C4-2B (cell line): ENCODE measurements at regions not wholly inside any gene's neighbourhood (a gene's known extent, or its start where the extent isn't known, plus 50 kb on each side); places are given as distances from the start of the nearest gene placed in this dataset.

Source experiments
- CTCF ChIP-seq: fragments of 450-650 bp; conservative IDR thresholded peaks from 2 replicates; pipeline ENCODE4 v1.5.1; 2017; ENCODE audit warnings: mild to moderate bottlenecking
- ZFX ChIP-seq: fragments of 450-650 bp; IDR thresholded peaks from 2 replicates; pipeline ENCODE4 v1.6.1; 2017

GRCh38 chr2:148593421-148593820 is 51.1 kb upstream of the EPC2 start:
- TF ChIP-seq CTCF, result no peak
- TF ChIP-seq ZFX, result no peak
